ENCODE measurements at regions not wholly inside any gene's neighbourhood (a gene's known extent, or its start where the extent isn't known, plus 50 kb on each side); places are given as distances from the start of the nearest gene placed in this dataset. TPM values are rescaled to one million over a fixed set of nuclear protein-coding genes. Genes with fewer than 3 reads are reported as not detected.

GRCh38 chr1:97986041-97987005 lies 65.5 kb upstream of the DPYD start:
- Mint-ChIP-seq H3K27ac (no peak overlapping the region), H3K4me3 (no peak overlapping the region), H3K36me3 (peaks cover 0 to 2% (median 0%) of the 10 kb centered on the region in 3 donors), H3K9me3 (no peaks in the 10 kb centered on the region), H3K4me1 (no peaks in the 10 kb centered on the region), H3K27me3 (peaks cover 0 to 4% (median 0%) of the 10 kb centered on the region in 5 donors)
- DNase-seq, result no peak
- POLR2A ChIA-PET, result no interaction called here
- no peak for ATAC-seq

GRCh38 chr1:97983126-97983525 lies 62.3 kb upstream of the DPYD start:
- Mint-ChIP-seq H3K4me3 (no peak overlapping the region), H3K9me3 (no peaks in the 10 kb centered on the region), H3K27me3 (peaks cover 0 to 4% (median 0%) of the 10 kb centered on the region in 5 donors), H3K36me3 (no peaks in the 10 kb centered on the region), H3K27ac (no peak overlapping the region), H3K4me1 (no peaks in the 10 kb centered on the region)
- ATAC-seq (no peak), DNase-seq (no peak)
- POLR2A ChIA-PET, result no interaction called here

GRCh38 chr1:97980530-97980929 lies 59.7 kb upstream of the DPYD start:
- no peak for ATAC-seq

GRCh38 chr1:97976801-97977200 lies 56.0 kb upstream of the DPYD start:
- H3K27me3 Mint-ChIP-seq, result peaks cover 0 to 1% (median 0%) of the 10 kb centered on the region in 5 donors
- H3K36me3 Mint-ChIP-seq, result no peaks in the 10 kb centered on the region
- ATAC-seq (no peak), DNase-seq (no peak)
- H3K4me1 Mint-ChIP-seq, result no peaks in the 10 kb centered on the region
- H3K4me3 Mint-ChIP-seq, result no peak overlapping the region
- no peak overlapping the region for H3K27ac Mint-ChIP-seq
- H3K9me3 Mint-ChIP-seq, result no peaks in the 10 kb centered on the region
- POLR2A ChIA-PET, result no interaction called here

More at GRCh38 chr1:97980530-97980929, 59.7 kb upstream of the DPYD start:
- Mint-ChIP-seq H3K36me3 (no peaks in the 10 kb centered on the region), H3K4me3 (no peak overlapping the region), H3K4me1 (no peaks in the 10 kb centered on the region), H3K27ac (no peak overlapping the region), H3K27me3 (peaks cover 0 to 4% (median 0%) of the 10 kb centered on the region in 5 donors), H3K9me3 (no peaks in the 10 kb centered on the region)
- DNase-seq, result no peak
- POLR2A ChIA-PET, result no interaction called here

Small RNAs in the stretch of these regions (microRNA-seq; reads per million reads assigned to microRNA genes)
- gene MIR2682 (ENCODE audit: borderline microRNAs expressed), result not detected

Data from naive thymus-derived CD8-positive, alpha-beta T cell (primary cell).